CD14-positive monocyte (primary cell): ENCODE measurements at regions not wholly inside any gene's neighbourhood (a gene's known extent, or its start where the extent isn't known, plus 50 kb on each side); places are given as distances from the start of the nearest gene placed in this dataset.

Experiments used
- DNase-seq, 3 donors: peaks; one replicate each; pipeline ENCODE4 v3.0.0-alpha.2; 2011 to 2022
- H2AFZ ChIP-seq: 2 replicates; pipeline ENCODE4 v1.6.0; 2012; ENCODE audit warnings: mild to moderate bottlenecking, low read depth, low read length, inconsistent platforms; ENCODE audit not compliant: insufficient read depth, poor library complexity, severe bottlenecking
- H3K27ac ChIP-seq, 2 donors: 1 replicate in 1 of 2; 2 replicates in 1 of 2; pipeline ENCODE4 v1.5.1; 2012 to 2013; ENCODE audit warnings: low read length in 2 of 2, control low read depth in 1 of 2, inconsistent platforms in 1 of 2, low read depth in 1 of 2, mild to moderate bottlenecking in 1 of 2
- H3K27me3 ChIP-seq, 2 donors: one replicate each; pipeline versions ENCODE4 v1.6.0 to v1.6.1; 2011 to 2013; ENCODE audit warnings: low read length in 2 of 2; ENCODE audit not compliant: control insufficient read depth in 2 of 2, insufficient read depth in 2 of 2
- H3K36me3 ChIP-seq, 2 donors: replicated peaks in 1 of 2; 1 replicate in 1 of 2; 2 replicates in 1 of 2; pipeline versions ENCODE4 v1.5.1 to v1.6.1; 2012 to 2013; ENCODE audit warnings: low read length in 2 of 2, control low read depth in 1 of 2, inconsistent platforms in 1 of 2, mild to moderate bottlenecking in 1 of 2; ENCODE audit not compliant: insufficient read depth in 2 of 2, control insufficient read depth in 1 of 2
- H3K4me1 ChIP-seq, 2 donors: 1 replicate in 1 of 2; 2 replicates in 1 of 2; pipeline versions ENCODE4 v1.5.1 to v1.6.1; 2012 to 2013; ENCODE audit warnings: low read length in 2 of 2, control low read depth in 1 of 2, inconsistent platforms in 1 of 2, mild to moderate bottlenecking in 1 of 2, moderate library complexity in 1 of 2; ENCODE audit not compliant: insufficient read depth in 2 of 2, control insufficient read depth in 1 of 2
- H3K4me2 ChIP-seq: replicated peaks from 2 replicates; pipeline ENCODE3; 2012; ENCODE audit warnings: low read length, moderate library complexity, mild to moderate bottlenecking; ENCODE audit not compliant: poor library complexity, severe bottlenecking; ENCODE audit errors: extremely low read depth
- H3K4me3 ChIP-seq, 3 experiments: fragments of 200-600 bp in 1 of 3; sonication (generic) in 1 of 3; replicated peaks in 1 of 3; 1 replicate in 2 of 3; 2 replicates in 1 of 3; pipeline ENCODE4 v1.5.1; 2011 to 2013; ENCODE audit warnings: low read length in 3 of 3, mild to moderate bottlenecking in 3 of 3, control low read depth in 2 of 3, low read depth in 2 of 3, inconsistent platforms in 1 of 3, moderate library complexity in 1 of 3
- H3K79me2 ChIP-seq: 2 replicates; pipeline ENCODE4 v1.6.0; 2012; ENCODE audit warnings: mild to moderate bottlenecking, control low read depth, inconsistent platforms, low read length, moderate library complexity; ENCODE audit not compliant: insufficient read depth
- H3K9ac ChIP-seq: 2 replicates; pipeline ENCODE4 v1.6.0; 2017; ENCODE audit warnings: low read length, mild to moderate bottlenecking; ENCODE audit not compliant: insufficient read depth, poor library complexity, severe bottlenecking
- H3K9me3 ChIP-seq, 2 donors: replicated peaks in 1 of 2; 1 replicate in 1 of 2; 2 replicates in 1 of 2; pipeline versions ENCODE4 v1.5.1 to v1.6.1; 2012 to 2013; ENCODE audit warnings: low read length in 2 of 2, control low read depth in 1 of 2; ENCODE audit not compliant: control insufficient read depth in 1 of 2, insufficient read depth in 1 of 2
- H4K20me1 ChIP-seq: 2 replicates; pipeline ENCODE4 v1.6.0; 2012; ENCODE audit warnings: mild to moderate bottlenecking, low read length, control low read depth, moderate library complexity; ENCODE audit not compliant: insufficient read depth
- H3K27ac Mint-ChIP-seq, 7 donors: one replicate each; pipeline ENCODE4 v1.8.0; 2020; ENCODE audit warnings: mild to moderate bottlenecking in 7 of 7, mixed read lengths in 7 of 7, moderate library complexity in 6 of 7, inconsistent platforms in 2 of 7
- H3K27me3 Mint-ChIP-seq, 3 donors: one replicate each; pipeline ENCODE4 v1.8.0; 2021 to 2022; ENCODE audit warnings: low read depth in 3 of 3, mild to moderate bottlenecking in 3 of 3, mixed read lengths in 3 of 3, moderate library complexity in 3 of 3, inconsistent platforms in 1 of 3
- H3K36me3 Mint-ChIP-seq, 2 donors: one replicate each; pipeline ENCODE4 v1.8.0; 2020; ENCODE audit warnings: mixed read lengths in 2 of 2, inconsistent platforms in 1 of 2, mild to moderate bottlenecking in 1 of 2
- H3K4me1 Mint-ChIP-seq: one replicate; pipeline ENCODE4 v1.8.0; 2020; ENCODE audit warnings: mild to moderate bottlenecking, mixed read lengths
- H3K4me3 Mint-ChIP-seq, 2 donors: one replicate each; pipeline ENCODE4 v1.8.0; 2020; ENCODE audit warnings: mild to moderate bottlenecking in 2 of 2, mixed read lengths in 2 of 2, moderate library complexity in 1 of 2
- H3K9me3 Mint-ChIP-seq, 7 donors: one replicate each; pipeline ENCODE4 v1.8.0; 2020 to 2022; ENCODE audit warnings: mixed read lengths in 7 of 7, mild to moderate bottlenecking in 6 of 7, moderate library complexity in 6 of 7, inconsistent platforms in 2 of 7
- WGBS: methylation state at CpG from one replicate; pipeline ENCODE4 v1.1.5; 2013; ENCODE audit warnings: missing lambda C conversion rate; ENCODE audit not compliant: insufficient coverage; 5-methylcytosine and 5-hydroxymethylcytosine counted together
- intact Hi-C, 2 donors: fragments of 100-400 bp; cut with micrococcal nuclease; formaldehyde crosslinking; loops; one replicate each; pipeline versions ENCODE4 v1.15.0 to v1.15.1; 2023
- TF ChIP-seq, protein P1 (sequence below): fragments of 200-600 bp; IDR thresholded peaks from one replicate; pipeline ENCODE4 v1.8.0; 2022; ENCODE audit warnings: antibody characterized with exemption, mild to moderate bottlenecking

GRCh38 chr9:22815246-22815645 lies 368.6 kb downstream of the DMRTA1 start:
- Histone ChIP-seq H3K79me2 (no peaks in the 10 kb centered on the region), H3K9me3 (no peaks in the 10 kb centered on the region), H3K36me3 (no peaks in the 10 kb centered on the region), H4K20me1 (no peaks in the 10 kb centered on the region), H3K4me3 (no peak overlapping the region), H3K9ac (no peak overlapping the region), H3K27ac (no peak overlapping the region), H3K4me2 (no peak overlapping the region), H3K4me1 (no peaks in the 10 kb centered on the region), H2AFZ (no peak overlapping the region), H3K27me3 (no peaks in the 10 kb centered on the region)
- intact Hi-C loops: no loop called here
- Mint-ChIP-seq H3K4me1 (no peaks in the 10 kb centered on the region), H3K36me3 (no peaks in the 10 kb centered on the region), H3K4me3 (no peak overlapping the region), H3K9me3 (peaks cover 0 to 6% (median 2%) of the 10 kb centered on the region in 7 donors), H3K27me3 (peaks cover 0 to 1% (median 0%) of the 10 kb centered on the region in 3 donors), H3K27ac (no peak overlapping the region)
- 55% methylated on average over 3 of the region's 3 CpGs for WGBS
- TF ChIP-seq, protein P1, sequence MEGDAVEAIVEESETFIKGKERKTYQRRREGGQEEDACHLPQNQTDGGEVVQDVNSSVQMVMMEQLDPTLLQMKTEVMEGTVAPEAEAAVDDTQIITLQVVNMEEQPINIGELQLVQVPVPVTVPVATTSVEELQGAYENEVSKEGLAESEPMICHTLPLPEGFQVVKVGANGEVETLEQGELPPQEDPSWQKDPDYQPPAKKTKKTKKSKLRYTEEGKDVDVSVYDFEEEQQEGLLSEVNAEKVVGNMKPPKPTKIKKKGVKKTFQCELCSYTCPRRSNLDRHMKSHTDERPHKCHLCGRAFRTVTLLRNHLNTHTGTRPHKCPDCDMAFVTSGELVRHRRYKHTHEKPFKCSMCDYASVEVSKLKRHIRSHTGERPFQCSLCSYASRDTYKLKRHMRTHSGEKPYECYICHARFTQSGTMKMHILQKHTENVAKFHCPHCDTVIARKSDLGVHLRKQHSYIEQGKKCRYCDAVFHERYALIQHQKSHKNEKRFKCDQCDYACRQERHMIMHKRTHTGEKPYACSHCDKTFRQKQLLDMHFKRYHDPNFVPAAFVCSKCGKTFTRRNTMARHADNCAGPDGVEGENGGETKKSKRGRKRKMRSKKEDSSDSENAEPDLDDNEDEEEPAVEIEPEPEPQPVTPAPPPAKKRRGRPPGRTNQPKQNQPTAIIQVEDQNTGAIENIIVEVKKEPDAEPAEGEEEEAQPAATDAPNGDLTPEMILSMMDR: no peak
- no peak for DNase-seq

GRCh38 chr9:22817181-22817580 lies 370.6 kb downstream of the DMRTA1 start:
- H3K4me1 Mint-ChIP-seq: no peaks in the 10 kb centered on the region
- Histone ChIP-seq H3K4me2 (no peak overlapping the region), H3K36me3 (no peaks in the 10 kb centered on the region), H3K79me2 (no peaks in the 10 kb centered on the region), H3K9me3 (no peaks in the 10 kb centered on the region), H2AFZ (no peak overlapping the region), H3K4me1 (no peaks in the 10 kb centered on the region), H3K27me3 (no peaks in the 10 kb centered on the region), H4K20me1 (no peaks in the 10 kb centered on the region), H3K4me3 (no peak overlapping the region), H3K27ac (no peak overlapping the region), H3K9ac (no peak overlapping the region)
- H3K9me3 Mint-ChIP-seq: peaks cover 0 to 6% (median 2%) of the 10 kb centered on the region in 7 donors
- no peak overlapping the region for H3K27ac Mint-ChIP-seq
- DNase-seq: no peak
- H3K27me3 Mint-ChIP-seq: peaks cover 0 to 1% (median 0%) of the 10 kb centered on the region in 3 donors
- H3K36me3 Mint-ChIP-seq: no peaks in the 10 kb centered on the region
- TF ChIP-seq, protein P1: no peak
- no peak overlapping the region for H3K4me3 Mint-ChIP-seq
- intact Hi-C loops: no loop called here
